ENCODE measurements at regions not wholly inside any gene's neighbourhood (a gene's known extent, or its start where the extent isn't known, plus 50 kb on each side); places are given as distances from the start of the nearest gene placed in this dataset.

DNA sequence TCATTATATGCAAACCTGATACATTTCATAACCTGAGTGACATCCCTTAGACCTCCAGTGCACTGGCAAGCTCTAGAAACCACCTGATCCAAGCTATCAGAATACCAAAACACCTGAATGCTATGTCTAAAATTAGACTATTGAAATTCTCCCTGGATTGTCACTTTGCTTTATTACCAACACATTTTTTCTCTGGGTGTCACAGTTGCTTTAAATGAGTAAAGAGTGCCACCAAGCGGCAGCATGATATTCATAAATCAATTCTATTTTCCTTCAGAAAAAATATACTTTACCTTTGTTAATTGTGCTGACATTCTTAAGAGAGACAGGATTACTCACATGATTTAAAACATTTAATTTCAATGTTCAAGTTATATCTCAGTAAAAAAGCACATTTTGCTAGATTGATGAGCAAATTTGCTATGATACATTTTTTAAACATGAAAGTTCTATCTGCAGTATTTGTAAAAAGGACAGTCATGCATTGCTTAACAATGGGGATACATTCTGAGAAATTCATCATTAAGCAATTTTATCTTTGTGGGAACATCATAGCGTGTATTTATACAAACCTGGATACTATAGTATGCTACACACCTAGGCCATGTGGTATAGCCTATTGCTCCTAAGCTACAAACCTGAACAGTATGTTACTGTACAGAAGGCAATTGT is 338.4 kb upstream of the SLC39A10 start:
- Histone ChIP-seq H3K4me3 (no peak overlapping the region), H3K79me2 (ENCODE audit: low read depth) (no peaks in the 10 kb centered on the region), H3K27me3 (ENCODE audit: insufficient read depth, low read depth) (no peaks in the 10 kb centered on the region), H3K4me2 (no peak overlapping the region), H3K9me3 (ENCODE audit: insufficient read depth, low read depth) (no peaks in the 10 kb centered on the region), H2AFZ (no peak overlapping the region), H3K9me2 (ENCODE audit: insufficient read depth) (no peaks in the 10 kb centered on the region), H4K20me1 (ENCODE audit: insufficient read depth) (no peaks in the 10 kb centered on the region), H3K4me1 (replicated peaks; ENCODE audit: insufficient read depth) (no peaks in the 10 kb centered on the region), H3K27ac (no peak overlapping the region), H3F3A (ENCODE audit: insufficient read depth, low read depth) (no peaks in the 10 kb centered on the region), H3K36me3 (ENCODE audit: low read depth) (no peaks in the 10 kb centered on the region)
- TF ChIP-seq, protein P1, sequence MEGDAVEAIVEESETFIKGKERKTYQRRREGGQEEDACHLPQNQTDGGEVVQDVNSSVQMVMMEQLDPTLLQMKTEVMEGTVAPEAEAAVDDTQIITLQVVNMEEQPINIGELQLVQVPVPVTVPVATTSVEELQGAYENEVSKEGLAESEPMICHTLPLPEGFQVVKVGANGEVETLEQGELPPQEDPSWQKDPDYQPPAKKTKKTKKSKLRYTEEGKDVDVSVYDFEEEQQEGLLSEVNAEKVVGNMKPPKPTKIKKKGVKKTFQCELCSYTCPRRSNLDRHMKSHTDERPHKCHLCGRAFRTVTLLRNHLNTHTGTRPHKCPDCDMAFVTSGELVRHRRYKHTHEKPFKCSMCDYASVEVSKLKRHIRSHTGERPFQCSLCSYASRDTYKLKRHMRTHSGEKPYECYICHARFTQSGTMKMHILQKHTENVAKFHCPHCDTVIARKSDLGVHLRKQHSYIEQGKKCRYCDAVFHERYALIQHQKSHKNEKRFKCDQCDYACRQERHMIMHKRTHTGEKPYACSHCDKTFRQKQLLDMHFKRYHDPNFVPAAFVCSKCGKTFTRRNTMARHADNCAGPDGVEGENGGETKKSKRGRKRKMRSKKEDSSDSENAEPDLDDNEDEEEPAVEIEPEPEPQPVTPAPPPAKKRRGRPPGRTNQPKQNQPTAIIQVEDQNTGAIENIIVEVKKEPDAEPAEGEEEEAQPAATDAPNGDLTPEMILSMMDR (conservative IDR thresholded peaks at IDR 0.05): peak; percentile 75
- no peak for TF ChIP-seq EZH2 (IDR thresholded peaks at IDR 0.05; ENCODE audit: low read depth)
- ChIA-PET CTCF (no interaction called here), POLR2A (ENCODE audit: unreplicated experiment) (no interaction called here)
- intact Hi-C loops (cut with micrococcal nuclease; ENCODE audit: unreplicated experiment): loop anchor here (1.0 to 10.0 kb wide), 3 partner anchors 342 to 772 kb away; no protein-coding TSS in a partner anchor
- no TSS peak for BruUV-seq (replicated peaks)
- peak; percentile 19 to 37 for DNase-seq

DNA sequence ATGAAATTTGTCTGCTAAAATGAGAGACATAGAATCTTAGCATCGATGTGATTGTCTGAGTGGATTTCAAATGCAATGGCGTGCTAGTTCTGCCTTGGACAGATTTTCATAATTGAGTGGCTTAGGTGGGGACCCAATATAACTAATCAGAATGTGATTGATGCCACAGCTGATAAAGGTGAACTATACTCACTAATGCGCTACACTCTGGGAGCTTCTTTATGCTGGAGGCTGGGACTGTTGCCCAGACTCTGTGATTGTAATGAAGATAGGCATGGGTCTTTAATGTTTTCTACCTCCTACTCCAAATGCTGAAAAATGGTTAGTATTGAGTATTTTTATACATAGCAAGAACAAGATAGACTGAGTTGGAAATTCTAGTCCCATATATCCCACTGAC is 339.5 kb upstream of the SLC39A10 start:
- Histone ChIP-seq H3K9me2 (ENCODE audit: insufficient read depth) (no peaks in the 10 kb centered on the region), H3K4me1 (replicated peaks; ENCODE audit: insufficient read depth) (no peaks in the 10 kb centered on the region), H3K9me3 (ENCODE audit: insufficient read depth, low read depth) (no peaks in the 10 kb centered on the region), H3K4me2 (no peak overlapping the region), H3F3A (ENCODE audit: insufficient read depth, low read depth) (no peaks in the 10 kb centered on the region), H3K79me2 (ENCODE audit: low read depth) (no peaks in the 10 kb centered on the region), H3K27me3 (ENCODE audit: insufficient read depth, low read depth) (no peaks in the 10 kb centered on the region), H3K27ac (no peak overlapping the region), H2AFZ (no peak overlapping the region), H3K36me3 (ENCODE audit: low read depth) (no peaks in the 10 kb centered on the region), H4K20me1 (ENCODE audit: insufficient read depth) (no peaks in the 10 kb centered on the region), H3K4me3 (no peak overlapping the region)
- DNase-seq: no peak
- BruUV-seq (replicated peaks): no TSS peak
- intact Hi-C loops (cut with micrococcal nuclease; ENCODE audit: unreplicated experiment): loop anchor here (10.0 kb wide), 1 partner anchor 617 kb away; no protein-coding TSS in a partner anchor
- TF ChIP-seq EZH2 (IDR thresholded peaks at IDR 0.05; ENCODE audit: low read depth): no peak
- TF ChIP-seq, protein P1 (conservative IDR thresholded peaks at IDR 0.05): no peak
- POLR2A ChIA-PET (ENCODE audit: unreplicated experiment): no interaction called here
- CTCF ChIA-PET: no interaction called here

DNA sequence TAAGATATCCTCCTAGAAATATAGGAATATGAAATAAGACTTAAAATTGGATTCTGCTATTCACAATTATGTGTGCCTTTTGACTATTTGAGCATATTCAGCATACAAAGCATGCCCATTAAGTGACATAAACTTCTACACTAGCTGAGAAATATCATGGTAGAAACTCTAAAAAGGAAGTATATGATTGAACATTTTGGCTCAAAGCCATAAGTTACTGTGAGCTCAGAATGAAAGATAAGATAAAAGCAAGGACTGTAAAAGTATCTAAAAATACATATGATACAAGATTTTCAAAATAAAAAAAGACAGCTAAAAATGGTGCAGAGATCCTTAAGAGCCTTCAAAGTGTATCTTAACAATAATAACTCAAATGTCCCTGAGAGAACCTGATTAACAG is 340.5 kb upstream of the SLC39A10 start:
- intact Hi-C loops (cut with micrococcal nuclease; ENCODE audit: unreplicated experiment): loop anchor here (10.0 kb wide), 1 partner anchor 618 kb away; no protein-coding TSS in a partner anchor
- no TSS peak for BruUV-seq (replicated peaks)
- no peak overlapping the region for H3K4me3 ChIP-seq
- H3F3A ChIP-seq (ENCODE audit: insufficient read depth, low read depth): no peaks in the 10 kb centered on the region
- H2AFZ ChIP-seq: no peak overlapping the region
- TF ChIP-seq, protein P1 (conservative IDR thresholded peaks at IDR 0.05): no peak
- no peak for TF ChIP-seq EZH2 (IDR thresholded peaks at IDR 0.05; ENCODE audit: low read depth)
- H3K9me2 ChIP-seq (ENCODE audit: insufficient read depth): no peaks in the 10 kb centered on the region
- no peaks in the 10 kb centered on the region for H3K36me3 ChIP-seq (ENCODE audit: low read depth)
- no peaks in the 10 kb centered on the region for H3K9me3 ChIP-seq (ENCODE audit: insufficient read depth, low read depth)
- no peaks in the 10 kb centered on the region for H3K4me1 ChIP-seq (replicated peaks; ENCODE audit: insufficient read depth)
- no peak overlapping the region for H3K27ac ChIP-seq
- CTCF ChIA-PET: no interaction called here
- no peak for DNase-seq
- H3K79me2 ChIP-seq (ENCODE audit: low read depth): no peaks in the 10 kb centered on the region
- H4K20me1 ChIP-seq (ENCODE audit: insufficient read depth): no peaks in the 10 kb centered on the region
- H3K27me3 ChIP-seq (ENCODE audit: insufficient read depth, low read depth): no peaks in the 10 kb centered on the region
- POLR2A ChIA-PET (ENCODE audit: unreplicated experiment): interaction anchor here (0.7 kb wide), 1 partner anchor 204 kb away, joined by 9 read pairs; no protein-coding TSS in a partner anchor
- no peak overlapping the region for H3K4me2 ChIP-seq

Measured in PC-9 (cell line).